HFFc6 (cell line): ENCODE measurements at regions not wholly inside any gene's neighbourhood (a gene's known extent, or its start where the extent isn't known, plus 50 kb on each side); places are given as distances from the start of the nearest gene placed in this dataset.
"Not testable (repeated sequence)": the region's sequence is repeated elsewhere in the genome, so short reads cannot be mapped to it uniquely, and the experiment has no call there.

Experiments used
- DNase-seq: peaks from one replicate; pipeline ENCODE4 v3.0.0-alpha.2; 2018
- H3K27ac Mint-ChIP-seq: 2 replicates; pipeline ENCODE4 v1.8.0; 2020; ENCODE audit warnings: mild to moderate bottlenecking, mixed read lengths
- H3K27me3 Mint-ChIP-seq: 2 replicates; pipeline ENCODE4 v1.8.0; 2021; ENCODE audit warnings: mild to moderate bottlenecking, moderate library complexity, mixed read lengths; ENCODE audit not compliant: insufficient read depth
- H3K36me3 Mint-ChIP-seq: 2 replicates; pipeline ENCODE4 v1.8.0; 2021; ENCODE audit warnings: low read depth, mixed read lengths
- H3K4me1 Mint-ChIP-seq: 2 replicates; pipeline ENCODE4 v1.8.0; 2020; ENCODE audit warnings: low read depth, mixed read lengths
- H3K4me3 Mint-ChIP-seq: 2 replicates; pipeline ENCODE4 v1.8.0; 2020; ENCODE audit warnings: mild to moderate bottlenecking, moderate library complexity, mixed read lengths
- H3K9me3 Mint-ChIP-seq: 2 replicates; pipeline ENCODE4 v1.8.0; 2020; ENCODE audit warnings: mild to moderate bottlenecking, mixed read lengths
- TF ChIP-seq, protein P1 (sequence below): fragments of 200-600 bp; sonication (generic); IDR thresholded peaks from 2 replicates; pipeline ENCODE4 v1.5.0; 2021; ENCODE audit warnings: antibody characterized with exemption, mild to moderate bottlenecking

- no peak for DNase-seq
- Mint-ChIP-seq H3K4me1 (no peaks in the 10 kb centered on the region), H3K27me3 (peaks cover 6% of the 10 kb centered on the region), H3K36me3 (no peaks in the 10 kb centered on the region), H3K27ac (no peak overlapping the region), H3K9me3 (no peaks in the 10 kb centered on the region; the same call in 1 of the 2 replicates), H3K4me3 (no peak overlapping the region)
- TF ChIP-seq, protein P1, sequence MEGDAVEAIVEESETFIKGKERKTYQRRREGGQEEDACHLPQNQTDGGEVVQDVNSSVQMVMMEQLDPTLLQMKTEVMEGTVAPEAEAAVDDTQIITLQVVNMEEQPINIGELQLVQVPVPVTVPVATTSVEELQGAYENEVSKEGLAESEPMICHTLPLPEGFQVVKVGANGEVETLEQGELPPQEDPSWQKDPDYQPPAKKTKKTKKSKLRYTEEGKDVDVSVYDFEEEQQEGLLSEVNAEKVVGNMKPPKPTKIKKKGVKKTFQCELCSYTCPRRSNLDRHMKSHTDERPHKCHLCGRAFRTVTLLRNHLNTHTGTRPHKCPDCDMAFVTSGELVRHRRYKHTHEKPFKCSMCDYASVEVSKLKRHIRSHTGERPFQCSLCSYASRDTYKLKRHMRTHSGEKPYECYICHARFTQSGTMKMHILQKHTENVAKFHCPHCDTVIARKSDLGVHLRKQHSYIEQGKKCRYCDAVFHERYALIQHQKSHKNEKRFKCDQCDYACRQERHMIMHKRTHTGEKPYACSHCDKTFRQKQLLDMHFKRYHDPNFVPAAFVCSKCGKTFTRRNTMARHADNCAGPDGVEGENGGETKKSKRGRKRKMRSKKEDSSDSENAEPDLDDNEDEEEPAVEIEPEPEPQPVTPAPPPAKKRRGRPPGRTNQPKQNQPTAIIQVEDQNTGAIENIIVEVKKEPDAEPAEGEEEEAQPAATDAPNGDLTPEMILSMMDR, result no peak
Observed at GRCh38 chr4:38467296-38467695, 196.7 kb upstream of the KLF3 start.

DNA sequence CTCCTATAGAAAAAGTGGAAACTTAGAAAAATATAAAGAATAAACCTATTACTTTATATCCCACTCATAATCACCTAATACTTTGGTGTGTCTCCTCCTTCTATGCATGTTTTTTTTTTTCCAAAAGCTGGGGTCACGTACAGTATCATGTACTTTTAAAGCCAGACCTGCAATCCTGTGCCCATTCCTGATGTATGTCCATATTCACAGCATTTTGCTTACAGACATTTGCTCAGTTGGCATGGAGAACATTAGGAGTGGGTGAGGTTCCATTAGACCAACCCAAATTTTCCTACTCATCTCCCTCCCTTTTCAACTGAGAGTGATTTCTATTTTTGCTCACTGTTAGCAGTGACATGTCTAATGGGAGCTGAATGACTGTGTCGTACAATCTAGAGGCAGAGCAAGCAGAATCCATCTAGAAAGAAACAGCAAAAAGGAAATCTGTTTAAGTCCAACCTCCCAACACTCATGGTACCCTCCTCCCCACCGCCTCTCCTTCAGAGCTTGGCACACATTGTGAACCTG is 195.6 kb upstream of the KLF3 start:
- H3K27me3 Mint-ChIP-seq, result peaks cover 6% of the 10 kb centered on the region
- no peak for DNase-seq
- H3K9me3 Mint-ChIP-seq, result no peaks in the 10 kb centered on the region; the same call in 1 of the 2 replicates
- H3K4me1 Mint-ChIP-seq, result no peaks in the 10 kb centered on the region
- no peak overlapping the region for H3K27ac Mint-ChIP-seq
- TF ChIP-seq, protein P1, result no peak
- H3K4me3 Mint-ChIP-seq, result no peak overlapping the region
- no peaks in the 10 kb centered on the region for H3K36me3 Mint-ChIP-seq

DNA sequence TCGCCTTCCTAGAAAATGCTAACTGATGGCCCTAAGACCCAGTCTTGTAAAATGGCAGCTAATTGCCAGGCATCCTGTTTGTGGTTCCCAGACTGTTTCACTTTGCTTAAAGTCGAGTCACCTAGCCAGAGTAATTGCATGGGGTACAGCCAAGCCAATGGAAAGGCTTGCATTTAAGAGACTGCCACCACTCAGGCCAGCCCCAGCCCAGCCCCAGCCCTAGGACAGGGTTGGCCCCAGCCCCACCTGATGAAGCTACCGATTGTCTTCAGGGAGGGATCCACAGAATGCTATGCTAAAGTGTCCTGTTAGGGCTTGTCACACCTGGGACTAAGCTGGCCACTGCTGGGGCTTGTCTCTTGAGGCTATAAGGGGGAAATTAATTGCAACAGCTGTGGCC is 194.6 kb upstream of the KLF3 start:
- no peaks in the 10 kb centered on the region for H3K4me1 Mint-ChIP-seq
- H3K4me3 Mint-ChIP-seq, result no peak overlapping the region
- TF ChIP-seq, protein P1, result no peak
- H3K36me3 Mint-ChIP-seq, result no peaks in the 10 kb centered on the region
- peaks cover 6% of the 10 kb centered on the region for H3K27me3 Mint-ChIP-seq
- no peaks in the 10 kb centered on the region; the same call in 1 of the 2 replicates for H3K9me3 Mint-ChIP-seq
- DNase-seq, result no peak
- H3K27ac Mint-ChIP-seq, result no peak overlapping the region

GRCh38 chr4:38470735-38471262 is 193.2 kb upstream of the KLF3 start:
- TF ChIP-seq, protein P1, result no peak
- no peak for DNase-seq
- H3K27me3 Mint-ChIP-seq, result peaks cover 10% of the 10 kb centered on the region
- no peaks in the 10 kb centered on the region; the same call in 1 of the 2 replicates for H3K9me3 Mint-ChIP-seq
- H3K4me3 Mint-ChIP-seq, result no peak overlapping the region
- H3K4me1 Mint-ChIP-seq, result no peaks in the 10 kb centered on the region
- no peak overlapping the region for H3K27ac Mint-ChIP-seq
- H3K36me3 Mint-ChIP-seq, result no peaks in the 10 kb centered on the region

- Mint-ChIP-seq H3K9me3 (no peaks in the 10 kb centered on the region), H3K4me3 (no peak overlapping the region), H3K27ac (no peak overlapping the region), H3K4me1 (no peaks in the 10 kb centered on the region), H3K36me3 (no peaks in the 10 kb centered on the region), H3K27me3 (peaks cover 10% of the 10 kb centered on the region)
- no peak for DNase-seq
- TF ChIP-seq, protein P1, result no peak
Observed at GRCh38 chr4:38482696-38483095, 181.3 kb upstream of the KLF3 start.

GRCh38 chr4:38483628-38484027 is 180.4 kb upstream of the KLF3 start:
- not testable (repeated sequence) for H3K4me3 Mint-ChIP-seq, H3K4me1 Mint-ChIP-seq, DNase-seq, H3K27ac Mint-ChIP-seq, H3K27me3 Mint-ChIP-seq, H3K36me3 Mint-ChIP-seq, H3K9me3 Mint-ChIP-seq
